Right atrium auricular region (tissue), 2 donors: ENCODE measurements at regions not wholly inside any gene's neighbourhood (a gene's known extent, or its start where the extent isn't known, plus 50 kb on each side); places are given as distances from the start of the nearest gene placed in this dataset.
"Not testable (repeated sequence)": the region's sequence is repeated elsewhere in the genome, so short reads cannot be mapped to it uniquely, and the experiment has no call there.

Source experiments
- DNase-seq: peaks from one replicate; pipeline ENCODE4 v3.0.0-alpha.2; 2019; ENCODE audit warnings: low spot score
- H3K27ac ChIP-seq, 2 donors: fragments of 200-600 bp; sonication (generic); 1 replicate in 1 of 2; 2 replicates in 1 of 2; pipeline ENCODE4 v1.5.1; 2016 to 2019
- H3K27me3 ChIP-seq, 2 donors: fragments of 200-600 bp; sonication (generic); one replicate each; pipeline versions ENCODE4 v1.5.1 to v1.6.0; 2017 to 2019
- H3K36me3 ChIP-seq: fragments of 200-600 bp; sonication (generic); one replicate; pipeline ENCODE4 v1.5.1; 2016
- H3K4me1 ChIP-seq, 2 donors: fragments of 200-600 bp; sonication (generic); one replicate each; pipeline versions ENCODE4 v1.5.1 to v1.6.0; 2017 to 2019
- H3K4me3 ChIP-seq, 2 donors: fragments of 200-600 bp; sonication (generic); 1 replicate in 1 of 2; 2 replicates in 1 of 2; pipeline ENCODE4 v1.5.1; 2017 to 2019; ENCODE audit warnings: mild to moderate bottlenecking in 1 of 2, moderate library complexity in 1 of 2
- H3K9me3 ChIP-seq, 2 donors: fragments of 200-600 bp; sonication (generic); one replicate each; pipeline ENCODE4 v1.5.1; 2019
- TF ChIP-seq, protein P1 (sequence below), 2 donors: fragments of 200-600 bp; sonication (generic); IDR thresholded peaks; one replicate each; pipeline ENCODE4 v1.5.1; 2019; ENCODE audit warnings: antibody characterized with exemption in 2 of 2

DNA sequence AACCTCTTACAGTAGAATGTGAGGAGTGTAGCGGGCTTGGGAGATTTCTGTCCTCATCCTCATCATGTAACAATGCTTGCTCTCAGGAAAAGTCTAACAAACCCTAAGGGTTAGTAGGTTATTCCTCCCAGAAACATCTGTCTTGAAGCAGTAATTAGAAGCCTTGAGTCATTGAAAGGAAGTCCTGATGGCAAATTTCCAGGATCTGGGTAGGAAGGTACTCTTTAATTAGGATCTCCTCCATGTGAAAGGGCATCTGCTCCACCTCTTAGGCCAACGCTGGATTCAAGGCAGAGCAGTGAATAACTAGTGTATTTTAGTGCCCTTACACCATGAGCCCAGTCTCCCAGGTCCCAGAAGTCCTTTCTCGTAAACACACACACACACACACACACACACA, 106.6 kb upstream of the BARHL2 start:
- no peaks in the 10 kb centered on the region for H3K36me3 ChIP-seq
- no peak overlapping the region for H3K4me3 ChIP-seq
- DNase-seq, result no peak
- no peaks in the 10 kb centered on the region for H3K27me3 ChIP-seq
- H3K9me3 ChIP-seq, result no peaks in the 10 kb centered on the region
- TF ChIP-seq, protein P1, sequence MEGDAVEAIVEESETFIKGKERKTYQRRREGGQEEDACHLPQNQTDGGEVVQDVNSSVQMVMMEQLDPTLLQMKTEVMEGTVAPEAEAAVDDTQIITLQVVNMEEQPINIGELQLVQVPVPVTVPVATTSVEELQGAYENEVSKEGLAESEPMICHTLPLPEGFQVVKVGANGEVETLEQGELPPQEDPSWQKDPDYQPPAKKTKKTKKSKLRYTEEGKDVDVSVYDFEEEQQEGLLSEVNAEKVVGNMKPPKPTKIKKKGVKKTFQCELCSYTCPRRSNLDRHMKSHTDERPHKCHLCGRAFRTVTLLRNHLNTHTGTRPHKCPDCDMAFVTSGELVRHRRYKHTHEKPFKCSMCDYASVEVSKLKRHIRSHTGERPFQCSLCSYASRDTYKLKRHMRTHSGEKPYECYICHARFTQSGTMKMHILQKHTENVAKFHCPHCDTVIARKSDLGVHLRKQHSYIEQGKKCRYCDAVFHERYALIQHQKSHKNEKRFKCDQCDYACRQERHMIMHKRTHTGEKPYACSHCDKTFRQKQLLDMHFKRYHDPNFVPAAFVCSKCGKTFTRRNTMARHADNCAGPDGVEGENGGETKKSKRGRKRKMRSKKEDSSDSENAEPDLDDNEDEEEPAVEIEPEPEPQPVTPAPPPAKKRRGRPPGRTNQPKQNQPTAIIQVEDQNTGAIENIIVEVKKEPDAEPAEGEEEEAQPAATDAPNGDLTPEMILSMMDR (IDR thresholded peaks at IDR 0.05), result no peak
- H3K27ac ChIP-seq, result no peak overlapping the region
- no peaks in the 10 kb centered on the region for H3K4me1 ChIP-seq

DNA sequence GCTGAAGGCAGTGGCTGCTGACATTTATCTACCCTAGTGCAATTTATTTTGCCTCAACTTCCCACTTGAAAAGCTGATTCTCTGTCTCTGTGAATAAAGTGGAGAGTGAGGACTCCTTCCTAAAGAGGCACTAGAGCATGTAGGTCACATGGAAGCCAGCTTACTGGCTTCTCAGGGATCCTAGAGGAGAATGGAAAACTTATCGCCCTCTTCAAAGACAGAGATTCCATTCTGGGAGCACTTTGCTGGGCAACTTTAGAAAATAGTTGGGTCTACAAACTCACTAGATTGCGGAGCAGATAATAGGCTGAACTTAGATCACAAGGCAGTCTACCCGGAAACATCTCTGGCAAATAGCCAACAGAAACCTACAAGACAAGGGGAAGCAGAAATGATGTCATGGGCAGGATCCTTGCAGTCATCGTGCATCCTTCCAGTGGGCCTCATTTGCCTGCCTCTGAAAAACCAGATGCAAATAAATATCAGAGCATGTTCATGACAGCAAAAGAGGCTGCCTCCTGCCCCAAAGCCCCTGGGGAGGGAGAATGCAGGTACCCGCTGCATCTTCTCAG, 104.8 kb upstream of the BARHL2 start:
- Histone ChIP-seq H3K4me1 (no peaks in the 10 kb centered on the region), H3K4me3 (no peak overlapping the region), H3K36me3 (no peaks in the 10 kb centered on the region), H3K27ac (no peak overlapping the region), H3K9me3 (no peaks in the 10 kb centered on the region), H3K27me3 (no peaks in the 10 kb centered on the region)
- no peak for DNase-seq
- TF ChIP-seq, protein P1 (IDR thresholded peaks at IDR 0.05), result no peak

- no peaks in the 10 kb centered on the region for H3K36me3 ChIP-seq
- no peaks in the 10 kb centered on the region for H3K4me1 ChIP-seq
- TF ChIP-seq, protein P1 (IDR thresholded peaks at IDR 0.05), result no peak
- DNase-seq, result no peak
- H3K4me3 ChIP-seq, result no peak overlapping the region
- no peaks in the 10 kb centered on the region for H3K9me3 ChIP-seq
- no peak overlapping the region for H3K27ac ChIP-seq
- no peaks in the 10 kb centered on the region for H3K27me3 ChIP-seq
These were observed 104.2 kb upstream of the BARHL2 start for GRCh38 chr1:90821152-90821787.

DNA sequence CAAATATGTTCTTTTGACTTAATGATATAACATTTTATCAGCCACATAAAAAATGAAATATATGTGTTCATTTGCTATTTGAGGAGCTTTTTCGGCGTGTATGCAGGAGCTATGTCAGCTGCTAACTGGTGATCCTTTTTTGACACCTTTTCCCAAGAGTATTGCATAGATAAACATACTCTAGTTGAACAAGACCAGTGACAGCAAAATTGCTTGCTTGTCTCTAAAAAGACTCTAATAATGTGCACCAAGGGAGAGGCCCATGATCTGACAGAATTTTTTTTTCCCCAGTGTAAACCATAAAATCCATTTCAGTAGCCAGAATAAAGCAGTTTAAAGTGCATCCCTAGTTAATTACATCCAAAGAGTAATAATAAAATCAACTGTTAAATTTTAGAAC, 103.6 kb upstream of the BARHL2 start:
- H3K36me3 ChIP-seq, result no peaks in the 10 kb centered on the region
- H3K4me3 ChIP-seq, result no peak overlapping the region
- H3K4me1 ChIP-seq, result no peaks in the 10 kb centered on the region
- H3K27ac ChIP-seq, result no peak overlapping the region
- no peaks in the 10 kb centered on the region for H3K9me3 ChIP-seq
- no peaks in the 10 kb centered on the region for H3K27me3 ChIP-seq
- TF ChIP-seq, protein P1 (IDR thresholded peaks at IDR 0.05), result no peak
- DNase-seq, result no peak

- TF ChIP-seq, protein P1 (IDR thresholded peaks at IDR 0.05), result no peak
- DNase-seq, result no peak
- H3K27me3 ChIP-seq, result no peaks in the 10 kb centered on the region
- H3K27ac ChIP-seq, result no peak overlapping the region
- H3K4me1 ChIP-seq, result no peaks in the 10 kb centered on the region
- no peaks in the 10 kb centered on the region for H3K9me3 ChIP-seq
- H3K36me3 ChIP-seq, result no peaks in the 10 kb centered on the region
- H3K4me3 ChIP-seq, result no peak overlapping the region
These were observed 100.3 kb upstream of the BARHL2 start for GRCh38 chr1:90817399-90817798.

DNA sequence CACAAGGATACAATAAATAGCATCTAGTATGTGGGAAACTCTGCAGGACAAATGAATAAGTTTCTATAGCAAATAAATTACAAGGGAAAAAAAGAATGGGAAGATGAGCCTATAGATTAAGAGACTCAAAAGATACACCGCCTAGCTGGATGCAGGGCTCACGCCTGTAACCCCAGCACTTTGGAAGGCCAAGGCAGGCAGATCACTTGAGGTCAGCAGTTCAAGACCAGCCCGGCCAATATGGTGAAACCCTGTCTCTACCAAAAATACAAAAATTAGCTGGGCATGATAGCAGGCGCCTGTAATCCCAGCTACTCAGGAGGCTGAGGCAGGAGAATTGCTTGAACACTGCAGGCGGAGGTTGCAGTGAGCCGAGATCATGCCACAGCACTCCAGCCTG, 95.1 kb upstream of the BARHL2 start:
- not testable (repeated sequence) for H3K36me3 ChIP-seq, H3K9me3 ChIP-seq, H3K27me3 ChIP-seq

GRCh38 chr1:90811444-90811950, 94.4 kb upstream of the BARHL2 start:
- DNase-seq, H3K27me3 ChIP-seq, H3K9me3 ChIP-seq, H3K36me3 ChIP-seq, H3K27ac ChIP-seq, H3K4me3 ChIP-seq, H3K4me1 ChIP-seq: not testable (repeated sequence)

More for the DNA sequence above, 95.1 kb upstream of the BARHL2 start:
- not testable (repeated sequence) for H3K4me1 ChIP-seq, H3K27ac ChIP-seq, DNase-seq, H3K4me3 ChIP-seq
